ENCODE measurements at regions not wholly inside any gene's neighbourhood (a gene's known extent, or its start where the extent isn't known, plus 50 kb on each side); places are given as distances from the start of the nearest gene placed in this dataset.

- Histone ChIP-seq H3K4me3 (replicated peaks; ENCODE audit: low read depth, low read length) (no peak overlapping the region), H3K36me3 (ENCODE audit: control insufficient read depth, insufficient read depth, low read length) (no peaks in the 10 kb centered on the region), H3K27me3 (replicated peaks; ENCODE audit: control insufficient read depth, insufficient read depth, low read length) (peaks cover 2% of the 10 kb centered on the region)
- DNase-seq (ENCODE audit: extremely low read depth, insufficient read length) = no peak
- TF ChIP-seq CTCF (IDR thresholded peaks at IDR 0.05; ENCODE audit: insufficient read depth, low read length, poor library complexity, severe bottlenecking) = no peak
Observed at GRCh38 chr11:115682101-115682500, 177.9 kb upstream of the CADM1 start.

GRCh38 chr11:115679945-115680344 lies 175.7 kb upstream of the CADM1 start:
- Histone ChIP-seq H3K36me3 (ENCODE audit: control insufficient read depth, insufficient read depth, low read length) (no peaks in the 10 kb centered on the region), H3K4me3 (replicated peaks; ENCODE audit: low read depth, low read length) (no peak overlapping the region), H3K27me3 (replicated peaks; ENCODE audit: control insufficient read depth, insufficient read depth, low read length) (no peaks in the 10 kb centered on the region; the same call in 1 of the 2 replicates)
- no peak for DNase-seq (ENCODE audit: extremely low read depth, insufficient read length)
- no peak for TF ChIP-seq CTCF (IDR thresholded peaks at IDR 0.05; ENCODE audit: insufficient read depth, low read length, poor library complexity, severe bottlenecking)

GRCh38 chr11:115678942-115679341 lies 174.7 kb upstream of the CADM1 start:
- DNase-seq (ENCODE audit: extremely low read depth, insufficient read length) = no peak

DNA sequence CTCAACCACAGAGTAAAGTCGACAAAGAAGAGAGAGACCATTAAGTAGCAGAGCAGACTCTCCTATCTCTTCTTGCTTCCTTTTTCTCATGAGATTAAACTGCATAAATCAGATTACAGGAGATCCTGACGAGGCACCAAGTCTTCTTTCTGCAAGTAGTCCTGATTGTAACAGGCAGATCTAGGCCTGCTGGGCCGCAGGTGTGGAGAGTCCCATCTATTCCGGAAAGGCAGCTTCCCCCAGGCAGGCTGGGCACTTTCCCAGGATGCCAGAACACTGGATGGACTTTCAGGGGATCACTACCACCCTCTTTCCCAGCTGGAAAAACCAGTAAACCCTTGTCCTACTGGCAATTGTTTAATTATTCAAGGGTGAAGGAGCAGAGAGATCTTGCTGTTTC lies 173.0 kb upstream of the CADM1 start:
- TF ChIP-seq CTCF (IDR thresholded peaks at IDR 0.05; ENCODE audit: insufficient read depth, low read length, poor library complexity, severe bottlenecking) = no peak
- DNase-seq (ENCODE audit: extremely low read depth, insufficient read length) = no peak
- H3K36me3 ChIP-seq (ENCODE audit: control insufficient read depth, insufficient read depth, low read length) = no peaks in the 10 kb centered on the region
- H3K27me3 ChIP-seq (replicated peaks; ENCODE audit: control insufficient read depth, insufficient read depth, low read length) = no peaks in the 10 kb centered on the region; the same call in 1 of the 2 replicates
- H3K4me3 ChIP-seq (replicated peaks; ENCODE audit: low read depth, low read length) = no peak overlapping the region

More at GRCh38 chr11:115678942-115679341, 174.7 kb upstream of the CADM1 start:
- peak; percentile 26 for TF ChIP-seq CTCF (IDR thresholded peaks at IDR 0.05; ENCODE audit: insufficient read depth, low read length, poor library complexity, severe bottlenecking)
- H3K36me3 ChIP-seq (ENCODE audit: control insufficient read depth, insufficient read depth, low read length) = no peaks in the 10 kb centered on the region
- no peaks in the 10 kb centered on the region; the same call in 1 of the 2 replicates for H3K27me3 ChIP-seq (replicated peaks; ENCODE audit: control insufficient read depth, insufficient read depth, low read length)
- no peak overlapping the region for H3K4me3 ChIP-seq (replicated peaks; ENCODE audit: low read depth, low read length)

- H3K27me3 ChIP-seq (replicated peaks; ENCODE audit: control insufficient read depth, insufficient read depth, low read length) = no peaks in the 10 kb centered on the region; the same call in 1 of the 2 replicates
- no peak for TF ChIP-seq CTCF (IDR thresholded peaks at IDR 0.05; ENCODE audit: insufficient read depth, low read length, poor library complexity, severe bottlenecking)
- H3K36me3 ChIP-seq (ENCODE audit: control insufficient read depth, insufficient read depth, low read length) = no peaks in the 10 kb centered on the region
- H3K4me3 ChIP-seq (replicated peaks; ENCODE audit: low read depth, low read length) = no peak overlapping the region
- DNase-seq (ENCODE audit: extremely low read depth, insufficient read length) = no peak
Observed at GRCh38 chr11:115676768-115677167, 172.6 kb upstream of the CADM1 start.

DNA sequence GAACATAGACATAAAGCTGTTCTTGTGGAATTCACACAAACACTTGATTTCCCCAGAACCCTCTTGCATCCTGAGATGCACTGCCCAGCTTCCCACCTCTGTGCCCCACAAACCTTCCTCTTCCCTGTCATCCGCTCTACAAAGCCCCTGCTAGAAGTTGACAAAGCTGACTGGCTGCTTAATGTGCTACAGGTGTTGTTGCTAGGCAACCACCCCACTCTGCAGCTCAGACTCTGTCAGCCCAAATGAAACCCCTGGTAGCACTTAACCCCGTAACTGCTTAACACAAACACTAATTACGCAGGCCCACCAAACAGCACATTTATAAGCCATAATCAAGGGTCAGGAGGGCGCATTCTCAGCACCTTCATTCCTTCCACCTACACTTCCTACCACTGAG lies 172.0 kb upstream of the CADM1 start:
- Histone ChIP-seq H3K4me3 (replicated peaks; ENCODE audit: low read depth, low read length) (no peak overlapping the region), H3K27me3 (replicated peaks; ENCODE audit: control insufficient read depth, insufficient read depth, low read length) (no peaks in the 10 kb centered on the region; the same call in 1 of the 2 replicates)
- DNase-seq (ENCODE audit: extremely low read depth, insufficient read length) = no peak

More for the DNA sequence above, 172.0 kb upstream of the CADM1 start:
- no peak for TF ChIP-seq CTCF (IDR thresholded peaks at IDR 0.05; ENCODE audit: insufficient read depth, low read length, poor library complexity, severe bottlenecking)
- H3K36me3 ChIP-seq (ENCODE audit: control insufficient read depth, insufficient read depth, low read length) = no peaks in the 10 kb centered on the region
